ENCODE measurements at regions not wholly inside any gene's neighbourhood (a gene's known extent, or its start where the extent isn't known, plus 50 kb on each side); places are given as distances from the start of the nearest gene placed in this dataset.
"Not testable (repeated sequence)": the region's sequence is repeated elsewhere in the genome, so short reads cannot be mapped to it uniquely, and the experiment has no call there.

GRCh38 chr2:219844401-219845091, 217.1 kb downstream of the SLC4A3 start:
- no peak for DNase-seq

- DNase-seq = no peak
Measured at GRCh38 chr2:219848882-219849281, 221.5 kb downstream of the SLC4A3 start.

GRCh38 chr2:219851169-219851568, 223.7 kb downstream of the SLC4A3 start:
- no peak for DNase-seq

GRCh38 chr2:219851801-219852481, 224.5 kb downstream of the SLC4A3 start:
- DNase-seq = no peak

- no peak for DNase-seq
Measured at GRCh38 chr2:219852626-219853025, 225.2 kb downstream of the SLC4A3 start.

GRCh38 chr2:219856602-219857001, 229.2 kb downstream of the SLC4A3 start:
- no peak for DNase-seq

GRCh38 chr2:219857751-219858150, 230.3 kb downstream of the SLC4A3 start:
- DNase-seq = no peak

GRCh38 chr2:219861307-219861706, 233.9 kb downstream of the SLC4A3 start:
- DNase-seq = no peak

- no peak for DNase-seq
Measured at GRCh38 chr2:219864154-219864553, 236.7 kb downstream of the SLC4A3 start.

GRCh38 chr2:219868635-219869034, 241.2 kb downstream of the SLC4A3 start:
- DNase-seq = no peak

- no peak for DNase-seq
Measured at GRCh38 chr2:219870041-219870440, 242.6 kb downstream of the SLC4A3 start.

- DNase-seq = no peak
Measured at GRCh38 chr2:219871351-219871750, 243.9 kb downstream of the SLC4A3 start.

GRCh38 chr2:219875036-219875435, 247.6 kb downstream of the SLC4A3 start:
- DNase-seq = no peak

GRCh38 chr2:219875986-219876385, 248.6 kb downstream of the SLC4A3 start:
- DNase-seq = not testable (repeated sequence)

- DNase-seq = no peak
Measured at GRCh38 chr2:219876931-219877330, 249.5 kb downstream of the SLC4A3 start.

- DNase-seq = no peak
Measured at GRCh38 chr2:219877728-219878127, 250.3 kb downstream of the SLC4A3 start.

GRCh38 chr2:219878516-219878915, 251.1 kb downstream of the SLC4A3 start:
- no peak for DNase-seq

- DNase-seq = no peak
Measured at GRCh38 chr2:219881851-219882250, 254.4 kb downstream of the SLC4A3 start.

GRCh38 chr2:219886615-219887014, 259.2 kb downstream of the SLC4A3 start:
- DNase-seq = no peak

GRCh38 chr2:219887870-219888269, 260.4 kb downstream of the SLC4A3 start:
- DNase-seq = no peak

GRCh38 chr2:219893541-219893940, 266.1 kb downstream of the SLC4A3 start:
- DNase-seq = no peak

GRCh38 chr2:219897456-219897855, 270.0 kb downstream of the SLC4A3 start:
- DNase-seq = no peak

GRCh38 chr2:219901155-219901554, 273.7 kb downstream of the SLC4A3 start:
- DNase-seq = no peak

- DNase-seq = no peak
Measured at GRCh38 chr2:219902891-219903552, 275.6 kb downstream of the SLC4A3 start.
